Mesendoderm (in vitro differentiated cells): ENCODE measurements at regions not wholly inside any gene's neighbourhood (a gene's known extent, or its start where the extent isn't known, plus 50 kb on each side); places are given as distances from the start of the nearest gene placed in this dataset.

Experiments
- DNase-seq: peaks from one replicate; pipeline ENCODE4 v3.0.0; 2013
- H2AK5ac ChIP-seq: 2 replicates; pipeline ENCODE4 v1.6.1; 2013; ENCODE audit warnings: low read length, inconsistent platforms
- H2BK120ac ChIP-seq: 2 replicates; pipeline ENCODE4 v1.6.1; 2013; ENCODE audit warnings: low read depth, mild to moderate bottlenecking, low read length, moderate library complexity, mixed read lengths
- H2BK15ac ChIP-seq: replicated peaks from 2 replicates; pipeline ENCODE4 v1.6.1; 2013; ENCODE audit warnings: low read depth, mild to moderate bottlenecking, moderate library complexity
- H2BK5ac ChIP-seq: 2 replicates; pipeline ENCODE4 v1.6.1; 2013; ENCODE audit warnings: low read length, inconsistent platforms
- H3K18ac ChIP-seq: 2 replicates; pipeline ENCODE4 v1.6.1; 2013; ENCODE audit warnings: mild to moderate bottlenecking, low read length, mixed read lengths
- H3K23ac ChIP-seq: one replicate; pipeline ENCODE4 v1.6.1; 2013; ENCODE audit warnings: low read length
- H3K27ac ChIP-seq: 2 replicates; pipeline ENCODE4 v1.5.1; 2013; ENCODE audit warnings: low read depth, mild to moderate bottlenecking, inconsistent platforms, low read length, moderate library complexity
- H3K27me3 ChIP-seq: 2 replicates; pipeline ENCODE4 v1.6.1; 2013; ENCODE audit warnings: low read length, control low read depth, mild to moderate bottlenecking, inconsistent platforms; ENCODE audit not compliant: insufficient read depth, poor library complexity
- H3K36me3 ChIP-seq: 2 replicates; pipeline ENCODE4 v1.6.1; 2013; ENCODE audit warnings: low read length, inconsistent platforms; ENCODE audit not compliant: control insufficient read depth, insufficient read depth
- H3K4ac ChIP-seq: one replicate; pipeline ENCODE4 v1.6.1; 2013; ENCODE audit warnings: low read depth, mild to moderate bottlenecking, low read length, moderate library complexity
- H3K4me1 ChIP-seq: 2 replicates; pipeline ENCODE4 v1.6.1; 2013; ENCODE audit warnings: low read depth, low read length, inconsistent platforms; ENCODE audit not compliant: control insufficient read depth
- H3K4me2 ChIP-seq: 2 replicates; pipeline ENCODE4 v1.6.1; 2013; ENCODE audit warnings: low read length
- H3K4me3 ChIP-seq: 2 replicates; pipeline ENCODE4 v1.5.1; 2013; ENCODE audit warnings: mild to moderate bottlenecking, low read length
- H3K56ac ChIP-seq: one replicate; pipeline ENCODE4 v1.6.1; 2013; ENCODE audit warnings: low read length
- H3K79me1 ChIP-seq: 2 replicates; pipeline ENCODE4 v1.6.1; 2013; ENCODE audit warnings: low read length, inconsistent platforms
- H3K79me2 ChIP-seq: 2 replicates; pipeline ENCODE4 v1.6.1; 2013; ENCODE audit warnings: mild to moderate bottlenecking, low read length; ENCODE audit not compliant: control insufficient read depth, insufficient read depth
- H3K9ac ChIP-seq: 2 replicates; pipeline ENCODE4 v1.6.1; 2013; ENCODE audit warnings: low read length, inconsistent platforms
- H4K5ac ChIP-seq: one replicate; pipeline ENCODE4 v1.6.1; 2013; ENCODE audit warnings: low read length
- H4K8ac ChIP-seq: one replicate; pipeline ENCODE4 v1.6.1; 2013; ENCODE audit warnings: low read depth, mild to moderate bottlenecking, control low read depth, low read length, moderate library complexity
- WGBS: extraction: QIAGEN DNeasy Blood & Tissue Kit; methylation state at CpG from one replicate; pipeline ENCODE4 v1.1.7; 2013; ENCODE audit warnings: low lambda C conversion rate, missing lambda C conversion rate; ENCODE audit not compliant: insufficient coverage; ENCODE audit errors: extremely low coverage; 5-methylcytosine and 5-hydroxymethylcytosine counted together

DNA sequence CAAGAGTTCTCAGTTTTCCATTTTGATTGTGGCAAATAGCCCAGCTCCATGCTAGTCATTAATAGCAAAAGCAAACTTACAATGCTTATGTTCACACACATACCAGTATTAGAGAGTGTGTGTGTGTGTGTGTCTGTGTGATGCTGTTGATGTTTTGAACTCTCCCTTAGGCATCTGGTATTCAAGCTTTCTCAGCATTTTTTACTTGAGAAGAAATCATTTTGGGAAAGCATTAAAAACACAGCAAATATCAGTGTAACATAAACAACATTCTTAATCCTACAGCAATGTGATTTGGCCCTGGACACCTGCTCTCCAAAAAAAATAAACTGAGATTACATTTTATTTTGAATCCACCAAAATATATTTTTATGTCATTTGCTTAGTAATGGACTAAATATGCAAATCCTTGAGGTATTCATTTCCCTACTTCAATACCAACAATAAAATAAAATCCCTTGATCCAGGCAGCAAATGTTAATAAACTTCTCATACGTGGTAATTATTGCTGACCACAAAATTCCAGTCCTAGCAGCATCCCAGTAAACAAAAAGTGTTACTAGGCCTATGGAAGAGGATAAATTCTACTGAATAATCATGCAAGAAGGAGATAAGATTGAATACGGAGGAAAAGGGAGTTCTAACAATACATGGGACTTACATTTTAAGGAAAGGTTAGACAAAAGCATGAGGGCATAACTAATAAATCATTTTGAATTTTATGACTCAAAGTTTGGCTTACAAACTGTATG, 249.5 kb upstream of the CLEC14A start:
- Histone ChIP-seq H2AK5ac (no peak overlapping the region), H2BK120ac (no peak overlapping the region), H3K4ac (no peak overlapping the region), H3K27ac (no peak overlapping the region), H2BK5ac (no peak overlapping the region), H2BK15ac (no peak overlapping the region), H3K4me1 (no peaks in the 10 kb centered on the region), H4K8ac (no peak overlapping the region), H3K23ac (no peak overlapping the region), H3K4me3 (no peak overlapping the region), H4K5ac (no peak overlapping the region), H3K18ac (no peak overlapping the region), H3K4me2 (no peak overlapping the region), H3K79me2 (no peaks in the 10 kb centered on the region), H3K56ac (no peak overlapping the region), H3K36me3 (no peaks in the 10 kb centered on the region), H3K27me3 (no peaks in the 10 kb centered on the region), H3K9ac (no peak overlapping the region), H3K79me1 (no peaks in the 10 kb centered on the region)
- no CpG with 5 or more reads among the region's 2 CpGs for WGBS
- no peak for DNase-seq

DNA sequence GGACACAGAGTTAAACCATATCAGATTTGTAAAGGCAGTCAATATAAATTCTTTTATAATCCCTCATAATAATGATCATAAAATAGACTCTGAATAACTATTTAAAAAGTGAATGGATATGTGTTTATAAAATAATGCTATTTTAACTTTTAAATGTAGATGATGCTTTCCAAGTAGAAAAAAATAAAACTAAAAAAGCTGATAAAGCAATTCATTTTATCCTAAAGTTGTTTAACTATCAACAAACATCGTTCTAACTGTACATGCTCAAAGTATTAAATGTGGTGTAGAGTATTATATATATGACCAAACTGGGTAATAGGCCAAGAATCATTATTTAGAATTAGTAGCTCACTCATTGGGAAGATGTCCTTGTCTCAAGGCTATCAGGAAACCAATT, 248.3 kb upstream of the CLEC14A start:
- no peak for DNase-seq
- Histone ChIP-seq H3K56ac (no peak overlapping the region), H3K27ac (no peak overlapping the region), H2BK15ac (no peak overlapping the region), H3K79me2 (no peaks in the 10 kb centered on the region), H4K5ac (no peak overlapping the region), H2BK120ac (no peak overlapping the region), H3K4me2 (no peak overlapping the region), H4K8ac (no peak overlapping the region), H3K4ac (no peak overlapping the region), H3K79me1 (no peaks in the 10 kb centered on the region), H2BK5ac (no peak overlapping the region), H3K9ac (no peak overlapping the region), H3K27me3 (no peaks in the 10 kb centered on the region), H3K4me1 (no peaks in the 10 kb centered on the region), H3K23ac (no peak overlapping the region), H2AK5ac (no peak overlapping the region), H3K4me3 (no peak overlapping the region), H3K36me3 (no peaks in the 10 kb centered on the region), H3K18ac (no peak overlapping the region)
- WGBS, result no CpG with 5 or more reads among the region's 1 CpG

- Histone ChIP-seq H3K36me3 (no peaks in the 10 kb centered on the region), H2BK5ac (no peak overlapping the region), H3K27me3 (no peaks in the 10 kb centered on the region), H3K56ac (no peak overlapping the region), H3K4me1 (no peaks in the 10 kb centered on the region), H3K4me3 (no peak overlapping the region), H4K8ac (no peak overlapping the region), H4K5ac (no peak overlapping the region), H3K4me2 (no peak overlapping the region), H3K18ac (no peak overlapping the region), H2AK5ac (no peak overlapping the region), H3K9ac (no peak overlapping the region), H3K79me2 (no peaks in the 10 kb centered on the region), H2BK120ac (no peak overlapping the region), H3K27ac (no peak overlapping the region), H3K79me1 (no peaks in the 10 kb centered on the region), H3K23ac (no peak overlapping the region), H2BK15ac (no peak overlapping the region), H3K4ac (no peak overlapping the region)
- WGBS, result no CpG with 5 or more reads among the region's 2 CpGs
- no peak for DNase-seq
Observed at GRCh38 chr14:38502239-38502638, 246.3 kb upstream of the CLEC14A start.

- Histone ChIP-seq H2AK5ac (no peak overlapping the region), H4K5ac (no peak overlapping the region), H3K4me2 (no peak overlapping the region), H2BK15ac (no peak overlapping the region), H3K27ac (no peak overlapping the region), H2BK5ac (no peak overlapping the region), H3K4me3 (no peak overlapping the region), H3K79me2 (no peaks in the 10 kb centered on the region), H3K4me1 (no peaks in the 10 kb centered on the region), H4K8ac (no peak overlapping the region), H3K79me1 (no peaks in the 10 kb centered on the region), H3K56ac (no peak overlapping the region), H3K4ac (no peak overlapping the region), H3K9ac (no peak overlapping the region), H3K36me3 (no peaks in the 10 kb centered on the region), H3K18ac (no peak overlapping the region), H3K27me3 (no peaks in the 10 kb centered on the region), H2BK120ac (no peak overlapping the region), H3K23ac (no peak overlapping the region)
- no peak for DNase-seq
Observed at GRCh38 chr14:38500125-38500524, 244.2 kb upstream of the CLEC14A start.

- no peak overlapping the region for H2BK120ac ChIP-seq
- no peaks in the 10 kb centered on the region for H3K36me3 ChIP-seq
- H3K4me3 ChIP-seq, result no peak overlapping the region
- H3K27me3 ChIP-seq, result no peaks in the 10 kb centered on the region
- H3K79me1 ChIP-seq, result no peaks in the 10 kb centered on the region
- no peak overlapping the region for H4K5ac ChIP-seq
- DNase-seq, result no peak
- H3K4ac ChIP-seq, result no peak overlapping the region
- no CpG with 5 or more reads among the region's 1 CpG for WGBS
- no peaks in the 10 kb centered on the region for H3K79me2 ChIP-seq
- no peak overlapping the region for H2BK5ac ChIP-seq
- no peak overlapping the region for H3K4me2 ChIP-seq
- no peak overlapping the region for H3K9ac ChIP-seq
- H2AK5ac ChIP-seq, result no peak overlapping the region
- no peaks in the 10 kb centered on the region for H3K4me1 ChIP-seq
- H2BK15ac ChIP-seq, result no peak overlapping the region
- no peak overlapping the region for H3K18ac ChIP-seq
- no peak overlapping the region for H4K8ac ChIP-seq
- no peak overlapping the region for H3K23ac ChIP-seq
- no peak overlapping the region for H3K56ac ChIP-seq
- H3K27ac ChIP-seq, result no peak overlapping the region
Observed at GRCh38 chr14:38496092-38496491, 240.2 kb upstream of the CLEC14A start.

- H3K27ac ChIP-seq, result no peak overlapping the region
- no peak overlapping the region for H2BK5ac ChIP-seq
- H3K36me3 ChIP-seq, result no peaks in the 10 kb centered on the region
Observed at GRCh38 chr14:38490273-38490672, 234.4 kb upstream of the CLEC14A start.

More at GRCh38 chr14:38490273-38490672, 234.4 kb upstream of the CLEC14A start:
- H3K79me2 ChIP-seq, result no peaks in the 10 kb centered on the region
- no peak overlapping the region for H3K9ac ChIP-seq
- H3K4ac ChIP-seq, result no peak overlapping the region
- H3K79me1 ChIP-seq, result no peaks in the 10 kb centered on the region
- H3K18ac ChIP-seq, result no peak overlapping the region
- no peak overlapping the region for H3K23ac ChIP-seq
- H4K5ac ChIP-seq, result no peak overlapping the region
- H2BK120ac ChIP-seq, result no peak overlapping the region
- H4K8ac ChIP-seq, result no peak overlapping the region
- H3K4me1 ChIP-seq, result no peaks in the 10 kb centered on the region
- H3K27me3 ChIP-seq, result no peaks in the 10 kb centered on the region
- H3K56ac ChIP-seq, result no peak overlapping the region
- no peak overlapping the region for H2BK15ac ChIP-seq
- H3K4me2 ChIP-seq, result no peak overlapping the region
- H2AK5ac ChIP-seq, result no peak overlapping the region
- no peak overlapping the region for H3K4me3 ChIP-seq
- no peak for DNase-seq
